Uterus (tissue), 2 donors: ENCODE measurements at regions not wholly inside any gene's neighbourhood (a gene's known extent, or its start where the extent isn't known, plus 50 kb on each side); places are given as distances from the start of the nearest gene placed in this dataset.

Experiments used
- POLR2A ChIP-seq, 2 donors: fragments of 450-650 bp; IDR thresholded peaks; one replicate each; pipeline ENCODE4 v1.6.1; 2016; ENCODE audit warnings: antibody characterized with exemption in 2 of 2, mild to moderate bottlenecking in 1 of 2, moderate library complexity in 1 of 2
- TF ChIP-seq, protein P1 (sequence below), 4 experiments: fragments of 200-600 bp in 2 of 4; fragments of 450-650 bp in 2 of 4; sonication (generic) in 2 of 4; IDR thresholded peaks; one replicate each; pipeline ENCODE4 v1.5.1; 2016 to 2019; ENCODE audit warnings: antibody characterized with exemption in 4 of 4, mild to moderate bottlenecking in 2 of 4, moderate library complexity in 1 of 4

DNA sequence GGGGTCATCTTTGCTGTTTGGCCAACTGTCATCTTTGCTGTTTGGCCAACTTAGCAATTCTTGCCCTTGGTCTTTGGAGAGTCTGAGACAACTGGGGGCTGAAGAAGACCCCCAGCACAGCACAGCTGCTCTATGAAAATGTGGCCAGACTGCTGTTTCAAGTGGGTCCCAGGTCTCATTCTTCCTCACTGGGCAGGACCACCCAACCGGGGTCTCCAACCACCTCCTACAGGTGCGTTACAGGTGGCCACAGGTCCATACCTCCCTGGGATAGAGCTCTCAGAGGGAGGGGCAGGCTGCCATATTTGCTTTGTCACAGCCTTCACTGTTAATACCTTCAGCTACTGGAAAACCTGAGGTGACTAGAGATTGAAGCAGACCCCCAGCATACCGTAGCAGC is 82.1 kb upstream of the TCEAL2 start:
- TF ChIP-seq, protein P1, sequence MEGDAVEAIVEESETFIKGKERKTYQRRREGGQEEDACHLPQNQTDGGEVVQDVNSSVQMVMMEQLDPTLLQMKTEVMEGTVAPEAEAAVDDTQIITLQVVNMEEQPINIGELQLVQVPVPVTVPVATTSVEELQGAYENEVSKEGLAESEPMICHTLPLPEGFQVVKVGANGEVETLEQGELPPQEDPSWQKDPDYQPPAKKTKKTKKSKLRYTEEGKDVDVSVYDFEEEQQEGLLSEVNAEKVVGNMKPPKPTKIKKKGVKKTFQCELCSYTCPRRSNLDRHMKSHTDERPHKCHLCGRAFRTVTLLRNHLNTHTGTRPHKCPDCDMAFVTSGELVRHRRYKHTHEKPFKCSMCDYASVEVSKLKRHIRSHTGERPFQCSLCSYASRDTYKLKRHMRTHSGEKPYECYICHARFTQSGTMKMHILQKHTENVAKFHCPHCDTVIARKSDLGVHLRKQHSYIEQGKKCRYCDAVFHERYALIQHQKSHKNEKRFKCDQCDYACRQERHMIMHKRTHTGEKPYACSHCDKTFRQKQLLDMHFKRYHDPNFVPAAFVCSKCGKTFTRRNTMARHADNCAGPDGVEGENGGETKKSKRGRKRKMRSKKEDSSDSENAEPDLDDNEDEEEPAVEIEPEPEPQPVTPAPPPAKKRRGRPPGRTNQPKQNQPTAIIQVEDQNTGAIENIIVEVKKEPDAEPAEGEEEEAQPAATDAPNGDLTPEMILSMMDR (IDR thresholded peaks at IDR 0.05) = no peak
- TF ChIP-seq POLR2A (IDR thresholded peaks at IDR 0.05) = no peak
